NT2/D1 (cell line): ENCODE measurements at regions not wholly inside any gene's neighbourhood (a gene's known extent, or its start where the extent isn't known, plus 50 kb on each side); places are given as distances from the start of the nearest gene placed in this dataset.

Experiments used
- SUZ12 ChIP-seq: IDR thresholded peaks from 2 replicates; pipeline ENCODE4 v1.6.1; 2011; ENCODE audit not compliant: insufficient read length, insufficient read depth; ENCODE audit errors: extremely low read depth
- YY1 ChIP-seq: IDR thresholded peaks from 2 replicates; pipeline ENCODE4 v1.6.1; 2011; ENCODE audit not compliant: insufficient read length, insufficient read depth
- ZNF274 ChIP-seq: IDR thresholded peaks from 2 replicates; pipeline ENCODE4 v1.6.1; 2011; ENCODE audit warnings: mild to moderate bottlenecking, low read depth, low read length

DNA sequence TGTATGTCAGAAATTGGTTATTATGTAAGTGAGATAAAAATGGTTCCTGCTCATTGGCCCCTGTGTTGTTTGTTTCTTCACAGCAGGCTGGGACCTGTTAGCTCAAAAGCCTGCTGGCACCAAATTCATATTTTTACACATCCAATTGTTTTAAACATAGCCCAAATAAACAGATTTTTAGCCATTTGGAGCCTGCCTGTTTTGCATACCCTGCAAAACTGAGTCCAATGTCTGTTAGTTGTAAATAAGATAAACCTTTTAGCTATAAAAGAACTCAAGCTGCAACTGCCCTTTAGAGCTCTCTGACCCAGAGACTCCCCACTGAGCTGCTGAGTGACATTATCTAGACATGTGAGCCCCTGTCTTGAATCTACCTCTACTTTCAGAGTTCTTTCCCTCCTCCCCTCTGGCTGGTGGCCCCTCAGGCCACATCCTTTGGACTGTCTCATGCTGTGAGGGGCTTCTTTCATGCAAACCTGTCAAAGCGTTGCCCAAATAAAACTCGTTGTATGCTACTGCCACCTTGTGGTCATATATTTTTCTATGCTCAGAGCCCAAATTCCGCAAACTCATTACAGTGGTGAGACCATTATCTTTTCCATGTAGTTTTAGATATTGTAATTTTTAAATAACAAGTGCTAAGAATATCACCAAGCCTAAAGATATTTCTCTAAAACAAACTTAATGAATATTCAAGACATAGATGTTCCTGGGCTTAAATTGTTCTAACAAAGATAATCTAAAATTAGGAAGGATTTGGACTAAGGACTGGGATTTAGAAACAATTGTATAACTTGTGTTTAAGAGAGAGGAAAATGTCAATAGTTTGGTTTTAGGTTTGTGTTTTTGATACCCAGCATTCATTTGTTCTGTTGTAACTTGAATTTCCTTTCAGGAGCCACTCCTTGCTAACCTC lies 337.9 kb downstream of the AACS start:
- TF ChIP-seq ZNF274 (peak; percentile 72), YY1 (no peak), SUZ12 (no peak)
